GM18505 (cell line): ENCODE measurements at regions not wholly inside any gene's neighbourhood (a gene's known extent, or its start where the extent isn't known, plus 50 kb on each side); places are given as distances from the start of the nearest gene placed in this dataset.

Experiments
- ATAC-seq: cut with Tn5 transposase; IDR thresholded peaks from one replicate; pipeline ENCODE4 v1.9.1; 2021; ENCODE audit not compliant: unreplicated experiment
- POLR2A ChIP-seq: IDR thresholded peaks from 4 replicates; pipeline ENCODE4 v1.6.1; 2011; ENCODE audit warnings: borderline replicate concordance; ENCODE audit not compliant: insufficient read depth, insufficient read length; ENCODE audit errors: extremely low read depth

- TF ChIP-seq POLR2A = no peak
Measured at GRCh38 chr4:164383358-164384220, 370.3 kb upstream of the SMIM31 start.

GRCh38 chr4:164384416-164384815, 369.5 kb upstream of the SMIM31 start:
- ATAC-seq = no peak
- no peak for TF ChIP-seq POLR2A

More at GRCh38 chr4:164383358-164384220, 370.3 kb upstream of the SMIM31 start:
- no peak for ATAC-seq

- TF ChIP-seq POLR2A = no peak
- no peak for ATAC-seq
Measured at GRCh38 chr4:164396439-164396838, 357.5 kb upstream of the SMIM31 start.

GRCh38 chr4:164402554-164402953, 351.4 kb upstream of the SMIM31 start:
- ATAC-seq = no peak
- no peak for TF ChIP-seq POLR2A

- no peak for ATAC-seq
- TF ChIP-seq POLR2A = no peak
Measured at GRCh38 chr4:164405774-164406173, 348.2 kb upstream of the SMIM31 start.

- no peak for ATAC-seq
- TF ChIP-seq POLR2A = no peak
Measured at GRCh38 chr4:164408831-164409230, 345.1 kb upstream of the SMIM31 start.

- ATAC-seq = no peak
- no peak for TF ChIP-seq POLR2A
Measured at GRCh38 chr4:164410401-164410800, 343.5 kb upstream of the SMIM31 start.

GRCh38 chr4:164412246-164412645, 341.7 kb upstream of the SMIM31 start:
- no peak for TF ChIP-seq POLR2A
- no peak for ATAC-seq

GRCh38 chr4:164413743-164414142, 340.2 kb upstream of the SMIM31 start:
- ATAC-seq = no peak
- TF ChIP-seq POLR2A = no peak

- ATAC-seq = no peak
- TF ChIP-seq POLR2A = no peak
Measured at GRCh38 chr4:164423819-164424218, 330.1 kb upstream of the SMIM31 start.

GRCh38 chr4:164424846-164425245, 329.1 kb upstream of the SMIM31 start:
- TF ChIP-seq POLR2A = no peak
- ATAC-seq = no peak

GRCh38 chr4:164428561-164428960, 325.4 kb upstream of the SMIM31 start:
- no peak for ATAC-seq

GRCh38 chr4:164438321-164438720, 315.6 kb upstream of the SMIM31 start:
- no peak for TF ChIP-seq POLR2A
- no peak for ATAC-seq

More at GRCh38 chr4:164428561-164428960, 325.4 kb upstream of the SMIM31 start:
- TF ChIP-seq POLR2A = no peak

GRCh38 chr4:164439037-164439436, 314.9 kb upstream of the SMIM31 start:
- TF ChIP-seq POLR2A = no peak
- ATAC-seq = no peak
